ENCODE measurements at regions not wholly inside any gene's neighbourhood (a gene's known extent, or its start where the extent isn't known, plus 50 kb on each side); places are given as distances from the start of the nearest gene placed in this dataset.

DNA sequence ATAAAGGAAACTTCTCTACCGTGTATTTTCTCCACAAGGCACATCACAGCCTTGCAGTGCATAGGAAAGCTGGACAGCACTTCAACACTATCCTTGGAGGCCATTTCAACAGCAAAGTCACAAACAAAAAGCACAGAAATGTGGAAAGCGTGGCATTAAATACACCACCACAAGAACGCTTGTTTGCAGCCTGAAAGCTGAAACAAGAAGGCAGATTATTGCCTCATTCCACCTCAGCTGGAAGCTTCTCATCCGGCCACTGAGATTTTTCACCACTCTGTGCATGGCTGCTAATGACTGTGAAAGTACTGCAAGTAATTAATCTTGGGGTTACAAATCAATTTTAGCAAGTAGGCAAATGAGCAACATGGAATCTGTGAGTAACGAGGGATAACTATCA lies 50.9 kb upstream of the GALNT2 start:
- no peak for DNase-seq
- Histone ChIP-seq H3K27me3 (no peaks in the 10 kb centered on the region), H3K4me3 (no peak overlapping the region), H3K9me3 (no peaks in the 10 kb centered on the region), H3K4me1 (no peaks in the 10 kb centered on the region), H3K36me3 (no peaks in the 10 kb centered on the region), H3K27ac (no peak overlapping the region)
- WGBS, 5 donors, result 83 to 91% (median 86%) methylated on average over 5 of the region's 5 CpGs
- intact Hi-C loops (cut with DNase I; ENCODE audit: low total_unique reads), result no loop called here
- TF ChIP-seq EP300 (IDR thresholded peaks at IDR 0.05), result no peak
- TF ChIP-seq POLR2AphosphoS5 (IDR thresholded peaks at IDR 0.05), result no peak
- TF ChIP-seq, protein P1, sequence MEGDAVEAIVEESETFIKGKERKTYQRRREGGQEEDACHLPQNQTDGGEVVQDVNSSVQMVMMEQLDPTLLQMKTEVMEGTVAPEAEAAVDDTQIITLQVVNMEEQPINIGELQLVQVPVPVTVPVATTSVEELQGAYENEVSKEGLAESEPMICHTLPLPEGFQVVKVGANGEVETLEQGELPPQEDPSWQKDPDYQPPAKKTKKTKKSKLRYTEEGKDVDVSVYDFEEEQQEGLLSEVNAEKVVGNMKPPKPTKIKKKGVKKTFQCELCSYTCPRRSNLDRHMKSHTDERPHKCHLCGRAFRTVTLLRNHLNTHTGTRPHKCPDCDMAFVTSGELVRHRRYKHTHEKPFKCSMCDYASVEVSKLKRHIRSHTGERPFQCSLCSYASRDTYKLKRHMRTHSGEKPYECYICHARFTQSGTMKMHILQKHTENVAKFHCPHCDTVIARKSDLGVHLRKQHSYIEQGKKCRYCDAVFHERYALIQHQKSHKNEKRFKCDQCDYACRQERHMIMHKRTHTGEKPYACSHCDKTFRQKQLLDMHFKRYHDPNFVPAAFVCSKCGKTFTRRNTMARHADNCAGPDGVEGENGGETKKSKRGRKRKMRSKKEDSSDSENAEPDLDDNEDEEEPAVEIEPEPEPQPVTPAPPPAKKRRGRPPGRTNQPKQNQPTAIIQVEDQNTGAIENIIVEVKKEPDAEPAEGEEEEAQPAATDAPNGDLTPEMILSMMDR (IDR thresholded peaks at IDR 0.05), result no peak
- no peak for TF ChIP-seq POLR2A (IDR thresholded peaks at IDR 0.05)

Data from stomach (tissue), 8 donors.